SHP77 treated with DMSO at 0.1 percent for 48 hours (cell line): ENCODE measurements at regions not wholly inside any gene's neighbourhood (a gene's known extent, or its start where the extent isn't known, plus 50 kb on each side); places are given as distances from the start of the nearest gene placed in this dataset.
"Not testable (repeated sequence)": the region's sequence is repeated elsewhere in the genome, so short reads cannot be mapped to it uniquely, and the experiment has no call there.

Experiments used
- DNase-seq: peaks from one replicate; lab custom pipeline; 2025; lab: John Stamatoyannopoulos, UW

DNA sequence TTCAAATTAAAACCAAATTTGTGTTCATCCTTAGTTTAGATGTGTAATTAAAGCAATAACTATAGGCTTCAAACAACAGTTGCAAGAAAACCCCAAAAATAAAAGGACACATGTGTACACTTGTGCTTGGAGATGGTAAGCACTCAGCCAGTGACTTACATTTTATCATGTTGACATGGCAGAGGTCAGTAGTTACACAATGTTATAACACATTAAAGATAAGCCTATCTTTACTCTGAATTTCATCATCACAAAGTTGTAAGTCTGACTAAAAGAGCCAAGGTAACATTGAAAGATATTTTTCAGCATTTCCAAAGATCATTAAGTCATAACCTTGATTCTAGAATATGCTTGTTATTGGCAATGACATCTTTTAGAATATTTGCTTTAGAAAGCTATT is 98.5 kb upstream of the PNPLA4 start:
- DNase-seq, result no peak

DNA sequence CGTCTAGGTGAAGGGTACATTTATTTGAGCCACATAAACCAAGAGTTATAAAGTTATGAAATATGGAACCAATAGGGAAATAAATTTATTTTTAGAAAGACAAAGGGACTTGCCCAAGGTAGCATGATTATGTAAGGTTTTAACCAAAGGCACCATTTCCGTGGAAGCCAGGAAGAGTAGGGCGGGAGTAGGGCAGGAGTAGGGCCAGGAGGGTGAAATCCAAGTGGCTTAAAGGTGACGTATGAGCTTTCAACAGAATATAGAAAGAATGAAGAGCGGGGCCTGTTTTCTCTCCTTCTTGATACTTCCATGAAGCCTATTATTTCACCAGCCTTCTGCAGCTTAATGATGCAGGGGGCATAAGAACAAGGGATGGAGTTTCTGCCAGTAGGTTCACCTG is 91.7 kb upstream of the PNPLA4 start:
- DNase-seq, result no peak

DNA sequence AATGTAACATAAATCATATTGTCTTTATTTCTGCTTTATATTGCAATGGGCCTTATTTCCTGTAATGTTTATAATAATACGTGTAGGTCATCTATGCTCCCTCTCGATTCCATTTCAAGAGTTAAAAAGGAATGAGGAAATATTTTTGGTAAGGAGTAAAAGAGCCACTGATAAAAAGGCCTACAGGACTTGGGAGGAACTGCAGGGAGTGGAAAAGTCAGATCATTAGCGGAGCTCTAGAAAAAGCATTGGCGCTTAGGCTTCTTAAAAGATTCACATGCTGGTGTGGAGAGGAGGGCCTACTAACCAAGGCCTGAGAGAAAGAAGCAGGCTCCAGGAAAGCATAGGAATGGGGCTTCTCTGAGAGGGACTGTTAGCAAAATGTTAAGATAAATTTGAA is 82.9 kb upstream of the PNPLA4 start:
- DNase-seq, result no peak

DNA sequence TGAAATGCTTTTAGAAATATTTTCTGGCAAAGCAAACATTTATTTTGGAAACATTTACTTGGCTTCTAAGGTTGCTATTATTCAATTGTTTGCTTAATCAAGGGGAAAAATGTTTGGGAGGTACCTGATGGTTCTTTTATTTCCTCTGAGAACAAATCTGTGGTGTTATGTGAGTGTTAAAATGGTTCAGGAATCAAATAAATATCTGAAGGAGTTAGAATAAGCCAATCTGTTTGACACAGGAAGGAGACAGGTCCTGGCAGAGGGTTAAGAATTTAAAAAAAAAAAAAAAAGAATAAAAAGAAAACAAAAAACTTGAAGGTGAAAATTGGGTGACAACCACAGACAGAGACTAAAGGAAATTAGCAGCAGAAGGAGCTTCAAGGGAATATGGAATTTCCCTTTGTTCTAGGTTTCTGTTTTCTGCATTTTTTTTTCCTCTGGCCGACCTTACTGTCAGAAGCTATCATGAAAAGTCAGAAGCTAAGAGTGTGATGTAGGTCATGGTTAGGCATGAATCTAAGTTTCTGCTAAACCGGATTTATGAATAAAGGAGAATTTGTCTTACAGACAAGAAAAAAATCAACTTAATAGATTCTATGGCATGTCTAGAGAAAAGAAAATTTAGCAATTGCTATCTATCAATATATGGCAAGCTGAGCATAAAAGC is 78.6 kb upstream of the PNPLA4 start:
- no peak for DNase-seq

DNA sequence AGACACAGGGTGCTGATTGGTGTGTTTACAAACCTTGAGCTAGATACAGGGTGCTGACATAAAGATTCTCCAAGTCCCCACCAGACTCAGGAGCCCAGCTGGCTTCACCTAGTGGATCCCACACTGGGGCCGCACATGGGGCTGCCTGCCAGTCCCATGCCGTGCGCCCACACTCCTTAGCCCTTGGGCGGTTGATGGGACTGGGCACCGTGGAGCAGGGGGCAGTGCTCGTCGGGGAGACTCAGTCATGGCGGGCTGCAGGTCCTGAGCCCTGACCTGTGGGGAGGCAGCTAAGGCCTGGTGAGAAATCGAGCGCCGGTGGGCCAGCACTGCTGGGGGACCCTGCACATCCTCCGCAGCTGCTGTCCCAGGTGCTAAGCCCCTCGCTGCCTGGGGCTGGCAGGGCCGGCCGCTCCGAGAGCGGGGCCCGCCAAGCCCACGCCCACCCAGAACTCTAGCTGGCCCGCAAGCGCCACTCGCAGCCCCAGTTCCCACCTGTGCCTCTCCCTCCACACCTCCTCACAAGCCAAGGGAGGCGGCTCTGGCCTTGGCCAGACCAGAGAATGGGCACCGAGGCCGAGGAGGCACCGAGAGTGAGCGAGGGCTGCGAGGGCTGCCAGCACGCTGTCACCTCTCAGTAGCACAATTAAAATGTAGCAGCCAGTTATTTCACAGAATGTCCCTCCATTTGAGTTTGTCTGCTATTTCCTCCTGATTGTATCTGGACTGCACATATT is 76.1 kb upstream of the PNPLA4 start:
- no peak for DNase-seq

DNA sequence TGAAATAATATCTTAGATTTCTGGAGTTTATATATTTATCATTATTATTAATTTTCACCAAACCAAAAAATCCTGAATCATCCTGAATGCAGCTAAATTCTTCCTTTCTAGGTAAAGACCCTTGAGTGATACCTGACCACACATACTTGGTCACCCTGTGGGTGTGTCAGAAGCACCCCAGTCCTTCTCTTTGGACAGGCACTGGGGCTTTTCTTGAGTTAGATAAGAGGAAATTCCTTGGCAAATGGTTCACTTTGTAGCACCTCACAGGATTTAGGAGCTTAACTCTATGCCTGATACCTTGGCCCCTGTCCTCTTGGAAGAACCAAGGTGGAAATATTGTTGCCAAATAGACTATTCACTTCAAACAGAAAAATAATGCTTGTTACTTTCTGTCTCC is 69.6 kb upstream of the PNPLA4 start:
- DNase-seq, result no peak

DNA sequence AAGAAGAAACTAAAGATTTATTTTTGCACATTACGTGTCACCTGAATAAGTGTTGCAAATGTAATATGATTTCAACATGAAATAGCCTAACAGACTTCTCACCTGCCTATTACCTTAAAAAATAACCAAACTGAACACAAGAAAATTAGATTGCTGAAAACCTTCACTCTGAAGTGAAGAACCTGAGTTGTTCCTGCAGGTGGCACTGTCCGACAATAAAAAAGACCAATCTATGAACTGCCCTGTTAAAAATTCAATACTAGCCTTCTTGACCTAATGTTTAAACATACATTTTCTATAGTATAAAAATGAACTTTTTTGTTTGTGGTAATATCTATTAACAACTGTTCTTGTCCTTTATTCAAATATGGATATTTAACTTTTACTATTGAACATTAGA is 69.2 kb upstream of the PNPLA4 start:
- peak; percentile 20 for DNase-seq

DNA sequence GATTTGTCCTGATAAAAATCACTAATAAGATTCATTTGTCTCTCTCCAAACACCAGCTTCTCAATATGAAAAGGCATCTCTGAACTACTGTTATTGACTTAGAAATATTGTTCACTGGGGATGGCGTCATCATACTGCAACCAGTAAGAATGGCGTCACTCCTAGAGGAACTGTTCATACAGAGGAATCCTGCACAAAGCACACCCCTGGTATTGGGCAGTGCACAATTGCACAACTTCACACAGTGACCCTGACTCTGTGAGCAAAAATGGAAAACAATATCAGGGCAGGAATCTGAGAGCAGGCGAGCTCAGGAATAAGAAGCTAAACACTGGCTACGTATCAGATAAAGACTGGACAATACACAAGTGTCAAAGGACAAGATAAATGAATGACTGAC is 66.7 kb upstream of the PNPLA4 start:
- DNase-seq, result no peak

DNA sequence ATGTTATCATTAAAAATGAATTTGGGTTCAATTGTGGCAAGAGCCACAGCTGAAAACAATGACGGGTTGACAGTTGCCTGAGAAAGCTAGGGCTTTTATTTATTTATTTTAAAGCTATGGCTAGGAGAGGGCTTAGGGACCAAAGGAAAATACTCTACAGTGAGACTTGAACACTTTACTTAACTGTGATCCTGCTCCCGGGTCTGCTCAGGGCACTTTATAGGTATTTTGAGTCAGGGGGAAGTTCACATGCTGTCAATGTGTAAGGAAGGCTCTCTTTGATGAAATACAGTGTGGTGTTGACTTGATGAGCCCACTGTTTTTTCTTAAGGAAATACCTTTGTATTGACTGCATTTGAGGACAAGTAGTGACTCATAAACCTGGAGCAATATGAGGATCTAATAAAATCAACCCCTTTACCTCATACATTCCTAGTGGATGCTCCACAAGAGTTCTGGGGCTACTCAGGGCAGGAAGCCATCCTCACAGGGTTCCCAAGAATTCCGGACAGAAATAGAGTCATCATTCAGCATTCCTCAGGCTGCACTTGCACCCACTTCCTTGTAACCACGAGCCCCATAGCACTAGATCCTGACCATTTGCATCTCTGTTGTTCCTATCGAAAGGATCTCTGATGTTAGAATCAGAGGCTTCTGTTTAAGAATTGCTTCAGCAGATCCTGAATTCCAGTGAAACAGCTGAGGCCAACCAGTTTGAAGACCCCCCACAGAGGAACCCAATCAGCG is 61.0 kb upstream of the PNPLA4 start:
- DNase-seq, result not testable (repeated sequence)

DNA sequence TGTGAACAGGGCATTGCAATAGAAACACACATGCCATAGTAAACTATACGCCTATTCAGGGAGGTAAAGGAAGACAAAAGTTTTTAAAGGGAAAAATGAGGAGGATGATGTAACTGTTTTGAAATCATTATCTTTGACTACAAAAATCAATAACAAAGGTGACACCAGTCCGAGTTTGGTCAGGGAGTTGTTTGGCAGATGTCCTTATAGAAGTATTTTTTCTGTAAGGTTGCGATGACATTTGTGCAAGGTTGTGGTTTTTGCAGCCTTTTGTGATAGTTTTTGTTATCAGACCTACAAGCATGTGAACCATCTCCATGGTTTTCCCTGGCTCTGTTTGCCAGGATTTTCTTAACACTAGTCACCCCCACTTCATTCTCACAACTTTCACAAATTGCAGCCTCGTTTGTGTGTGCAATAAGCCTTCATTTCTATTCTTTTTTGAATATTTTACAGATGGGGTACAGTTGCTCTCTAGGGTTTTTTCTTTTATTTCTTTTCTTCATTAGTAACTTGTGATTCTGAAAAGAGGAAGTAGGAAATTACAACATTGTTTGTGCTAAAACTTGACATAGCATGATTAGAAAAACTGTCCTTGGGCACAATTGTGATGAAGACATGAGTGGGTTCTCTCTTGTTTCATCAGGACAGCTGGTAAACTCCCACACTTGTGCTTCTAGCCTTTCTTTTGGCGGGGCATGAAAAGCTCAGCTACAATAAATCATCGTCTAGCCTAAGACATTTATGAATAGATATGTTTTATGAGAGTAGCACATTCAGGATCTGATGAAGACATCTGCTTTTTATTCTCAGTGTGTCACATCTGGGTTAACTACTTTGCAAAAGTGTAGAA is 60.2 kb upstream of the PNPLA4 start:
- DNase-seq, result no peak

DNA sequence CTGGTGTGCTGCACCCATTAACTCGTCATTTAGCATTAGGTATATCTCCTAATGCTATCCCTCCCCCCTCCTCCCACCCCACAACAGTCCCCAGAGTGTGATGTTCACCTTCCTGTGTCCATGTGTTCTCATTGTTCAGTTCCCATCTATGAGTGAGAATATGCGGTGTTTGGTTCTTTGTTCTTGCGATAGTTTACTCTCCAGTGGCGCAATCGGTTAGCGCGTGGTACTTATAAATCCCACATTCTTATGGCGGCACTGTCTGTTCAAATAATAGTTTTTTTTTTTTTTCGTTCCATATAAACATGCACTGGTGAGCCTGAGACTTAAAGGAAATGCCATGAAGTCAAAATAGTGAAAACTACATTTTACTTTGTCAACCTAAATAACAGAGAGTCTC is 59.5 kb upstream of the PNPLA4 start:
- not testable (repeated sequence) for DNase-seq

DNA sequence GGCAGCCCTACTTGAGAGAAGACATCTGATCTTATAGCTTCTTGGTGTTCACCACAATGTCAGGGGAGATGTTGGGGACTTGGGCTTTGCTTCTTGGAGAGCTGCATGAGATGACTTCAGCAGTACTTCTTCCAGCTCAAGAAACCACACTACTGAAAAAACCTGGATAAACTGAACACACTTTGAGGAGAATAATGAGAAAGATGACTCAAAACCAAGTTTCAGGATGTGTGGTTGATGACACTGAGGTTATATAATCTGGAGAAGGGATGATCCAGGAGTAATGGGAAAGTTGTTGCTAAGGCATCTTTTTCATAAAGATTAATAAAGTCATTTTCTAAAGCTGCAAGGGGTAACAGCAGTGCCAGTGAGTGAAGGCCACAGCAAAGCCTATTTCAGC is 58.4 kb upstream of the PNPLA4 start:
- DNase-seq, result no peak

DNA sequence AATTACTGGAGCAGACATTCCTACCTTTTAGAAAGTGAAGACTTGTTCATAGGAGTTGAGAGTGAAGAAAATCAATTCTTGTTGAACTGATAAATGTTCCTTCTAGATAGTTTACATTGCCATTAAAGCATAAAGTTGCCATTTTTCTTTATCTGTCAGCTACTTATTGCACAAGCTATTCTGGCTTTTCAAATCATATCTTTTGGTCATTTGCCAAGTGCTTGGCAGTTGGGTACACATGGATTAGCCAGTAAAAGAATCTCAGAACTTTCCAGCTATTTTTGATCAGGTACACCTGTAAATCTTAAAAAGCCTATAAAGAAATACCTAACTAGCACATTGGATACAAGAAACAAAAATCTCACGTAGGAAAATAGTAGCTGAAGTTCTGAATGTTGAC is 56.4 kb upstream of the PNPLA4 start:
- DNase-seq, result no peak
